NOMO-1 (cell line): ENCODE measurements at regions not wholly inside any gene's neighbourhood (a gene's known extent, or its start where the extent isn't known, plus 50 kb on each side); places are given as distances from the start of the nearest gene placed in this dataset.

ENCODE experiments used
- DNase-seq, 2 experiments: peaks; one replicate each; lab custom pipeline; 2025; ENCODE audit not compliant: unreplicated experiment in 2 of 2; lab: John Stamatoyannopoulos, UW

GRCh38 chr11:64499261-64500004 is 56.3 kb upstream of the SLC22A11 start:
- DNase-seq, result peak; percentile 29 to 46

- peak; percentile 33 to 35 for DNase-seq
Measured at GRCh38 chr11:64500176-64501013, 55.3 kb upstream of the SLC22A11 start.

- no peak for DNase-seq
Measured at GRCh38 chr11:64501500-64502427, 54.0 kb upstream of the SLC22A11 start.

- DNase-seq, result no peak
Measured at GRCh38 chr11:64502634-64503033, 53.1 kb upstream of the SLC22A11 start.

GRCh38 chr11:64503186-64503753 is 52.5 kb upstream of the SLC22A11 start:
- no peak for DNase-seq

GRCh38 chr11:64504999-64505398 is 50.7 kb upstream of the SLC22A11 start:
- no peak for DNase-seq
